SH-SY5Y (cell line): ENCODE measurements at regions not wholly inside any gene's neighbourhood (a gene's known extent, or its start where the extent isn't known, plus 50 kb on each side); places are given as distances from the start of the nearest gene placed in this dataset.

ENCODE experiments used
- GATA2 ChIP-seq: IDR thresholded peaks from 2 replicates; pipeline ENCODE4 v1.6.1; 2011; ENCODE audit warnings: mild to moderate bottlenecking, low read depth, low read length
- GATA3 ChIP-seq: IDR thresholded peaks from 2 replicates; pipeline ENCODE4 v1.6.1; 2011; ENCODE audit warnings: low read depth, mild to moderate bottlenecking, low read length, moderate library complexity

DNA sequence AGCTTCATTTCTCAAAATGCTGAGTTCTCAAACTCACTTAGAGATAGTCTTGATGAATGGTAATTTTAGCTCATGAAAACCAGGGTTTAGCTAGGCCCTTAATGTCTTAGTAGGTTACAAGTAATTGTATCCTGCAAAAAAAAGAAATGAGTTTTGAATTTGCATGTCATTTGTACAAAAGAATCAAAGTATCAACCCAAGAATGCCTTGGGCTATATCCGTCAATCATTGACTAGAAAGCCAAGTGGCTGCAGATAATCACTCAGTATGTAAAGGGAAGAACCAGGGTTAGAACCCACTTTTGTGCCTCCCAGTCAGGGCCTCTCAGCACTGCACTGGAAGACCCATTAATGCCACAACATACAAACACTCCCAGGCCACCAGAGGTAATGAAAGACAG lies 427.6 kb upstream of the MDFIC2 start:
- TF ChIP-seq GATA2: no peak
- no peak for TF ChIP-seq GATA3
